Neural progenitor cell (in vitro differentiated cells): ENCODE measurements at regions not wholly inside any gene's neighbourhood (a gene's known extent, or its start where the extent isn't known, plus 50 kb on each side); places are given as distances from the start of the nearest gene placed in this dataset.

Experiments used
- EZH2 ChIP-seq: fragments of 200-600 bp; sonication (generic); IDR thresholded peaks from 2 replicates; pipeline ENCODE4 v1.6.1; 2017; ENCODE audit warnings: antibody characterized with exemption, mild to moderate bottlenecking, moderate library complexity
- TF ChIP-seq, protein P1 (sequence below): fragments of 200-600 bp; sonication (generic); IDR thresholded peaks from 2 replicates; pipeline ENCODE4 v1.5.1; 2017; ENCODE audit warnings: antibody characterized with exemption, mild to moderate bottlenecking

GRCh38 chr4:4639370-4639769 is 97.5 kb upstream of the STX18 start:
- TF ChIP-seq, protein P1, sequence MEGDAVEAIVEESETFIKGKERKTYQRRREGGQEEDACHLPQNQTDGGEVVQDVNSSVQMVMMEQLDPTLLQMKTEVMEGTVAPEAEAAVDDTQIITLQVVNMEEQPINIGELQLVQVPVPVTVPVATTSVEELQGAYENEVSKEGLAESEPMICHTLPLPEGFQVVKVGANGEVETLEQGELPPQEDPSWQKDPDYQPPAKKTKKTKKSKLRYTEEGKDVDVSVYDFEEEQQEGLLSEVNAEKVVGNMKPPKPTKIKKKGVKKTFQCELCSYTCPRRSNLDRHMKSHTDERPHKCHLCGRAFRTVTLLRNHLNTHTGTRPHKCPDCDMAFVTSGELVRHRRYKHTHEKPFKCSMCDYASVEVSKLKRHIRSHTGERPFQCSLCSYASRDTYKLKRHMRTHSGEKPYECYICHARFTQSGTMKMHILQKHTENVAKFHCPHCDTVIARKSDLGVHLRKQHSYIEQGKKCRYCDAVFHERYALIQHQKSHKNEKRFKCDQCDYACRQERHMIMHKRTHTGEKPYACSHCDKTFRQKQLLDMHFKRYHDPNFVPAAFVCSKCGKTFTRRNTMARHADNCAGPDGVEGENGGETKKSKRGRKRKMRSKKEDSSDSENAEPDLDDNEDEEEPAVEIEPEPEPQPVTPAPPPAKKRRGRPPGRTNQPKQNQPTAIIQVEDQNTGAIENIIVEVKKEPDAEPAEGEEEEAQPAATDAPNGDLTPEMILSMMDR, result no peak
- no peak for TF ChIP-seq EZH2
